ENCODE measurements at regions not wholly inside any gene's neighbourhood (a gene's known extent, or its start where the extent isn't known, plus 50 kb on each side); places are given as distances from the start of the nearest gene placed in this dataset.
"Not testable (repeated sequence)": the region's sequence is repeated elsewhere in the genome, so short reads cannot be mapped to it uniquely, and the experiment has no call there.

GRCh38 chr2:22156661-22157060 is 1032.9 kb downstream of the TDRD15 start:
- not testable (repeated sequence) for TF ChIP-seq CTCF, POLR2A (IDR thresholded peaks at IDR 0.05)

All from vagina (tissue), 2 donors.